IPS DF 6.9 (cell line): ENCODE measurements at regions not wholly inside any gene's neighbourhood (a gene's known extent, or its start where the extent isn't known, plus 50 kb on each side); places are given as distances from the start of the nearest gene placed in this dataset.
A peak's percentile ranks its signal among the peaks of the same experiment; 100 is the strongest.
"Not testable (repeated sequence)": the region's sequence is repeated elsewhere in the genome, so short reads cannot be mapped to it uniquely, and the experiment has no call there.

Experiments
- DNase-seq: peaks from one replicate; pipeline ENCODE4 v3.0.0-alpha.2; 2013; ENCODE audit warnings: low read depth, low spot score
- H3K27ac ChIP-seq: one replicate; pipeline ENCODE4 v1.5.1; 2013; ENCODE audit warnings: low read length, control low read depth
- H3K27me3 ChIP-seq: 2 replicates; pipeline ENCODE4 v1.6.1; 2013; ENCODE audit warnings: mild to moderate bottlenecking, low read length; ENCODE audit not compliant: control insufficient read depth, insufficient read depth
- H3K36me3 ChIP-seq: 2 replicates; pipeline ENCODE4 v1.6.1; 2013; ENCODE audit warnings: low read length; ENCODE audit not compliant: control insufficient read depth, insufficient read depth
- H3K4me1 ChIP-seq: 2 replicates; pipeline ENCODE4 v1.6.1; 2013; ENCODE audit warnings: low read length; ENCODE audit not compliant: control insufficient read depth, insufficient read depth
- H3K4me3 ChIP-seq: 2 replicates; pipeline ENCODE4 v1.5.1; 2013; ENCODE audit warnings: mild to moderate bottlenecking, low read length
- H3K9me3 ChIP-seq: 2 replicates; pipeline ENCODE4 v1.6.1; 2013; ENCODE audit warnings: low read length, inconsistent platforms; ENCODE audit not compliant: control insufficient read depth, insufficient read depth
- WGBS: extraction: QIAGEN DNeasy Blood & Tissue Kit; methylation state at CpG from one replicate; pipeline ENCODE4 v1.1.7; 2013; ENCODE audit warnings: mixed read lengths, missing lambda C conversion rate; ENCODE audit not compliant: insufficient read length, insufficient coverage; 5-methylcytosine and 5-hydroxymethylcytosine counted together

DNA sequence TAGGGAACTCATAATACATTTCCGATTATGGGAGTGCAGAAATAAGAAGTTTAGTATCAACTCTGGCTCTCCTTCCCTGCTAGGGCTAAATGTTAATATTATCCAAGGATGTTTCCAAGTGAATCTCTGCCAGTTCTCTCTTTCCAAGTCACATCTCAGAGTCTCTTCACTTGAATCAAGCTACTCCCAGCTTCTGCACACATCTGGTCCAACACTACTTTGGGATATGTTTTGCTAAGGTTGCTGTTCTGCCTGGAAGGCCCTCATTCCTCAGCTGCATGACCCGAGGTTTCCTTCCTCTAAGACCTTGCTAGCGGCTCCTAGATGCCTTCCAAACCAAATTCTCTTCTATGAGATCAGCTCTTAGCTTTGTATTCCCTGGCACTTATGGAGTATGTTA is 331.8 kb downstream of the GJA1 start:
- no CpG with 5 or more reads among the region's 3 CpGs for WGBS
- H3K27me3 ChIP-seq = no peaks in the 10 kb centered on the region
- no peak overlapping the region for H3K4me3 ChIP-seq
- H3K9me3 ChIP-seq = no peaks in the 10 kb centered on the region
- no peak for DNase-seq
- H3K4me1 ChIP-seq = no peaks in the 10 kb centered on the region
- no peak overlapping the region for H3K27ac ChIP-seq
- H3K36me3 ChIP-seq = no peaks in the 10 kb centered on the region

DNA sequence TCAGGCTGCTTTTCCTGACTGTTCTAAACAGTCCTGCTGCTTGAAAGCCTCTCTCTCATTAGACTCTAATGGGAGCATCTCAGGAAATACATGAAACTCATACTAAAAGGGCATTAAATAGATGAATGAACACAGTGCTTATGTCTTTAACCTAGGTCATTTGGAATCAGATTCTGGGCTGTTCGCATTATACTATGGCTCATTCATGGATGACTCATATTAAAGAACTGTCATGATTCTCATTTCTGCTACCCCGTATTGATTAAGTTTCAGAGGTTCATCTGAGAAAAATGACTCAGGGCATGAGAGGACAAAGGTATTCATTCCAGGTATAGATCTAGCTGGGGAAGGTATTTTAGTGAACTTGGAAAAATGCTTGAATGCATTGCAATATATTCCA is 335.5 kb downstream of the GJA1 start:
- no CpG with 5 or more reads among the region's 2 CpGs for WGBS
- no peaks in the 10 kb centered on the region for H3K27me3 ChIP-seq
- no peaks in the 10 kb centered on the region for H3K9me3 ChIP-seq
- no peaks in the 10 kb centered on the region for H3K4me1 ChIP-seq
- no peak overlapping the region for H3K27ac ChIP-seq
- no peaks in the 10 kb centered on the region for H3K36me3 ChIP-seq
- no peak for DNase-seq
- H3K4me3 ChIP-seq = no peak overlapping the region

DNA sequence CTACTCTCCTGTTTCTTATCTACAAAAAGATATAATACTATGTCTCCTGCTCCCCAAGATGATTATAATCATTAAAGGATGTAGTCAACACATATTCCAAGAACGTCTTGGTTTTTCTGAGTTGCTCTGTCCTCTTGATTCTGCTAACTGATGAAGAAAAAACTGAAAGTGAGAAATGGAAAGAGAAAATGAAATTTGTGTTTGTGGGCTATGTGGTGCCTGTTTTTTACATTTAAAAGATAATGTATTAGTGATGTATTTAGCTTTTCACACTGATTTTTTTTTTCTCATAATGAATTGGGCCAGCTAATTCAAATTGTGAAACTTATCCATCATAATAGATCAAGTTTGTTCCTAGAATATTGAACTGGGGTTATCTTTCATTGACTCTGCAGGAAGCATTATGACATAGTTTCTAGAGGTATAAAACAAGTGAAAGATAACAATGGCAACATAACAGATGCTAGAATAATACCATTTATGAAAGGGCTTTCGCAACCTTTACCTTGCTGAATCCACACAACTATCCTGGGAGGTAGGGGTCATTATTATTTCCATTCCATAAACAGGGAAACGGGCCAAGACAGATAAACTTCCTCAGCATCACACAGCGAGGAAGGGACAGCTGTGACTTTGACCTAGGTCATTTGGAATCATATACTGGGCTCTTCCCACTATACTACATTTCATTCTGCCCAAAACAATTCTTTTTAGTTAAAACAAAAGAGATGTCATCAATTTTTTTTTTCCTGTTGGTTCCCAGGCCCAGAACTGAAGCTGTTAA is 336.7 kb downstream of the GJA1 start:
- H3K27me3 ChIP-seq = no peaks in the 10 kb centered on the region
- no peaks in the 10 kb centered on the region for H3K4me1 ChIP-seq
- H3K9me3 ChIP-seq = no peaks in the 10 kb centered on the region
- WGBS = no CpG with 5 or more reads among the region's 4 CpGs
- H3K36me3 ChIP-seq = no peaks in the 10 kb centered on the region
- H3K27ac ChIP-seq = no peak overlapping the region
- DNase-seq = no peak
- H3K4me3 ChIP-seq = no peak overlapping the region

DNA sequence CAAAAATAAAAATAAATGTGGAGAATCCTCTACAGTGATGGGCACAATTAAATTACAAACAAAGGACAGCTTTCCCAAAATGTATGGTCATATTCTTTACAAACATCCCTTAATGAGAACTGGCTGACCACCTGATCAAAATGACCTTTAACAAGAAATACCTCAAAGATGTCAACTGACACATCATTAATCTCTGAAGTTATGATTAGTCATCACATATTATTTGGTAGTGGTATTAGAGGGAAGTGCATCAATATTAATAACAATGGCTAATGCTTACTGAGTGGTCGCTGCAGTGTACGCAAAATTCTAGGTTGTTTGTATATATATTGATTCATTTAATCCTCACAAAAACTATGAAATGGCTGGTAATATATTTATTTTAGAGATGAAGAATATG is 340.6 kb downstream of the GJA1 start:
- Histone ChIP-seq H3K27me3 (no peaks in the 10 kb centered on the region), H3K4me3 (no peak overlapping the region), H3K27ac (no peak overlapping the region), H3K4me1 (no peaks in the 10 kb centered on the region), H3K36me3 (no peaks in the 10 kb centered on the region), H3K9me3 (no peaks in the 10 kb centered on the region)
- no CpG with 5 or more reads among the region's 2 CpGs for WGBS
- no peak for DNase-seq

DNA sequence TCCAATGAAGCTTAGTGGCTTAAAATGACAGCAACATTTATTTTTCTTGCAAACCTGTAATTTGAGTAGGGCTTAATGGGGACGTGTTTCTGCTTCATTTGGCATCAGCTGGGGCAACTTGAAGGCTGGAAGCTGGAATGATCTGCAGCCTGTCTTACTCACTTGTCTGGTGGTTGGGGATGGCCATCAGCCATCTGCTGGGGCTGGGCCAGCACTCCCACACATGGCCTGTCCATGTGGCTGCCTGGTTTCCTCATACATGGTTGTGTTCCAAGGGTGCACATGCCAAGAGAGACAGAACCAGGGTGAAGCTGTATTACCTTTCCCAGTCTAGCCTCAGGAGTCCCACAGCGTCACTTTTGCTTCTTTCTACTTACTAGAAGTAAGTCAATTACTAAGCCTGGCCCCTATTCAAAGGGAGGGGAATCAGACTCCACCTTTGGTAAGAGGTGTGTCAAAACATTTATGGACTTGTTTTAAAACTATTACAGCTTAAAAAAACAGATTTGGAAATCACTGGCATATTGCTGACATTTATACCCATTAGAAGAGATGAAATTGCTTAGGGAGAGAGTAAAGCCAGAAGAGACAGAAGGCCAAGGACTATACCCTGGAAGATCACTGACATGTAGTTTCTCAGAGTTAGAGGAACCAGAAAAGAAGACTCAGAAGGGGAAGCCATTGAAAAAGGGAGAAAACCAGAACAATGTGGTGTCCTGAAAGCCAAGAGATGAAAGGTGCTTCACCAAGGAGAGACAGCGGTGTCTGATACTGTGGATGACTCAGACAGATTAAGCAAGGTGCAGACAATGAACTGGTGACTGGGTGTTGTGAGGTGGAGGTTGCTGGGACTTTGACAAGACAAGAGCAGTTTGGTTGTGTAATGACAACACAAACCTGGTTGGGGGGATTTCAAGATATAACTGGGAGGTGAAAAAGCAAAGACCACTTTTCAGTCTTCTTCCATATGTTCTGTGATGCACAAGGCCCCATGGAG is 345.2 kb downstream of the GJA1 start:
- WGBS = no CpG with 5 or more reads among the region's 3 CpGs
- H3K4me3 ChIP-seq = no peak overlapping the region
- no peaks in the 10 kb centered on the region for H3K36me3 ChIP-seq
- H3K4me1 ChIP-seq = no peaks in the 10 kb centered on the region
- H3K27ac ChIP-seq = no peak overlapping the region
- no peak for DNase-seq
- no peaks in the 10 kb centered on the region for H3K27me3 ChIP-seq
- H3K9me3 ChIP-seq = no peaks in the 10 kb centered on the region

DNA sequence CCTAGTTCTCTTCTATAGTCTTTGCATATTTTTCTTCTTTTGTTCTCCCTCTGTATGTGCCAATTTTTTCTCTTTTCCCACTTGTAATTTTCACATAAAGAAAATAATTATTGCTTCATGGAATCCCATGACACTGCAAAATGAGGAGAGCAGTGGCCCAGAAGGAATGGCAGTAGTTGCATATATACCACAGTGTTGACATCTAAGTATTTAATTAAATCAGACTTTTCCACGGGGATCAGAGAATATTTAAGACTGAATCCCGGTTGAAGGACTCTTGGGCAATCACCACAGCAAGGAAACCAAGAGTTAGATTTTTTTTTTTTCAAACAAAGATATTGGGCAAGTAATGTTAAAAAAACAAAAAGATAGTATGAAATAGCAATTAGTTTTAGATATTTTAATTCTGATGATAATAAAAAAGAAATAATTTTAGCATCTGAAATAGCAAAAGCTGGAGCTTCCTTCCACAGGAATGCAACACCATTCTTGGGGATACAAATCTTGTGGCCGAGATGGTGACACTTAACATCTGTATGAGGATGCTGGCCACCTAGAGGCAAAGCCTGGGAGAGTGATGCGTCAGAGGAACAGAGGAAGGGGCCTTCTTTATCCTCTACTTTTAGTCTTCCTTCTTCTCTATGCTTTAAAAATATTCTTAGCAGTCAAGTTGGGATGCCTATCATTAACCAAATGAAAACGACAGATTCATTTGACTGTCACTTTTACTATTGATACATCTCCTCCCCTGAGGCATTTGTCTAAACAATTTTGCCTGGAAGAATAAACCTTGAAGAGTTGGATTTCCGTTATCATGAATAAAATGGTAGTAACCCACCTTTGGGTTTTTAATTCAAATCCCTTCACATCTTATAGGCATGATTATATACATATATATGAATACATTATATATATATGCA is 356.2 kb downstream of the GJA1 start:
- DNase-seq = peak; percentile 7
- no peaks in the 10 kb centered on the region for H3K27me3 ChIP-seq
- no CpG with 5 or more reads among the region's 6 CpGs for WGBS
- H3K4me3 ChIP-seq = no peak overlapping the region
- no peak overlapping the region for H3K27ac ChIP-seq
- H3K9me3 ChIP-seq = no peaks in the 10 kb centered on the region
- no peaks in the 10 kb centered on the region for H3K36me3 ChIP-seq
- no peaks in the 10 kb centered on the region for H3K4me1 ChIP-seq

DNA sequence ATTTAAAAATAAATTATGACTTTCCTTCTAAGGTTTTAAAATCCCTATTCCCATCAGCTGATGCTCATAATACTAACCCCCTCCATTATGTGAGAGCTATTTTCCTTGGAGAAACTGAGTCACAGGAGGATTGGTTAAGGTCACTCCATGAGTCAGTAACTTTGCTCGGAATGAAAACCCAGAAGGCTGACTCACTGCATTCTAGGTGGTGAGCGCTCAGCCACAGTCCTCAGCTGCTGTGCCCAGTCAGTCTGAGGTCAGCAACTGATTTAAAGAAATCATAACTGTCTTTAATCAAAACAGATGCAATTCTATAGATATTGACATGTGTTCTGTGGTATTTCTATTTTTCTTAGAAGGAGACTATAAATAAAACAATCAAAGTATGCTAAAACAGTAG is 359.2 kb downstream of the GJA1 start:
- H3K9me3 ChIP-seq = no peaks in the 10 kb centered on the region
- H3K27me3 ChIP-seq = no peaks in the 10 kb centered on the region
- DNase-seq = no peak
- no peak overlapping the region for H3K27ac ChIP-seq
- H3K4me1 ChIP-seq = no peaks in the 10 kb centered on the region
- H3K36me3 ChIP-seq = no peaks in the 10 kb centered on the region
- no CpG with 5 or more reads among the region's 2 CpGs for WGBS
- H3K4me3 ChIP-seq = no peak overlapping the region

DNA sequence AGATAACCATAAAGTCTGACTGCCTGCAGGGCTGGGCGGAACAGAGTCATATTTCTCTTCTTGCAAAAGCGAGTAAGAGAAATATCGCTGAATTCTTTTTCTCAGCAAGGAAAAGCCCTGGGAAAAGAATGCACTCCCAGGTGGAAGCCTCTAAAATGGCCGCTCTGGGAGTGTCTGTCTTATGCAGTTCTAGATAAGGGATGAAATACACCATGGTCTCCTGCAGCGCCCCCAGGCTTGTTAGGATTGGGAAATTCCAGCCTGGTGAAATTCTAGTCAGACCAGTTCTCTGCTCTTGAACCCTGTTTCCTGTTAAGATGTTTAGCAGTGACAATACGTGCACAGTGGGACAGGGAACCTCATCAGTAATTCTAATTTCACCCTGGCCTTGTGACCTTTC is 362.2 kb downstream of the GJA1 start:
- H3K4me1 ChIP-seq, H3K27me3 ChIP-seq, H3K4me3 ChIP-seq, H3K36me3 ChIP-seq, H3K27ac ChIP-seq, DNase-seq, H3K9me3 ChIP-seq: not testable (repeated sequence)
- no CpG with 5 or more reads among the region's 6 CpGs for WGBS

DNA sequence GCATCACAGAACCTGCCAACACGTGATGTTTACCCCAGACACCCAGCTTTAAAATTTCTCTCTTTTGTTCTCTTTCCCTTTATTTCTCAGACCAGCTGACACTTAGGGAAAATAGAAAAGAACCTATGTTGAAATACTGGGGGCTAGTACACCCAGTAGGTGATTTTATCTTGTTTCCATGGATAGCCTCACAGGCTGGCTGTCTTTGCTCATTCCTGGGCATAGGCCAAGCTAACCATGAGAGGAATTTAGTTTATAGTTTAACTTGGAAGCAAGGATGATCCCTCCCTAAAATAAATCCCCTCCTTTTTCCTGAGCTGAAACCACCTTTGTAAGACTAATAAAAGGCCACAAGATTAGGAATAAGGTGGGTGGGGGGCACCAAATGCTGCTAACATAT is 362.7 kb downstream of the GJA1 start:
- not testable (repeated sequence) for H3K27ac ChIP-seq, DNase-seq, H3K36me3 ChIP-seq, H3K4me3 ChIP-seq, H3K27me3 ChIP-seq, H3K4me1 ChIP-seq, H3K9me3 ChIP-seq
- no CpG with 5 or more reads among the region's 1 CpG for WGBS

DNA sequence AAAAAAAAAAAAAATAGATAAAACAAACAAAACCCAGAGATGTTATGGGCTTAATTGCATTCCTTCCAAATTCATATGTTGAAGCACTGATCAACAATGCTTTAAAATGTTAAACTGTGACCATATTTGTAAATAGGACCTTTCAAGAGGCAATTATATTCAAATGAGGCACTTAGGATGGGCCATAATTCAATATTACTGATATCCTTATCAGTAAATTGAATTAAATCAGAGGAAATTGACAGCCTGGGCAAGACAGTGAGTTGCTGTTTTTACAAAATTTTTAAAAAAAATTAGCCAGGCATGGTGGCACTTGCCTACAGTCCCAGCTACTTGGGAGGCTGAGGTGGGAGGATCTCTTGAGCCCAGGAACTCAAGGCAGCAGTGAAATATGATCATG is 364.1 kb downstream of the GJA1 start:
- Histone ChIP-seq H3K9me3 (no peaks in the 10 kb centered on the region; the same call in 1 of the 2 replicates), H3K27ac (no peak overlapping the region), H3K27me3 (no peaks in the 10 kb centered on the region), H3K36me3 (no peaks in the 10 kb centered on the region), H3K4me3 (no peak overlapping the region), H3K4me1 (no peaks in the 10 kb centered on the region)
- DNase-seq = no peak
